Neural cell (in vitro differentiated cells): ENCODE measurements at regions not wholly inside any gene's neighbourhood (a gene's known extent, or its start where the extent isn't known, plus 50 kb on each side); places are given as distances from the start of the nearest gene placed in this dataset.

Experiments
- EP300 ChIP-seq: fragments of 450-650 bp; conservative IDR thresholded peaks from 2 replicates; pipeline ENCODE4 v1.6.1; 2014; ENCODE audit warnings: antibody characterized with exemption, mild to moderate bottlenecking, moderate library complexity; ENCODE audit not compliant: poor library complexity, severe bottlenecking
- EZH2 ChIP-seq: fragments of 200-600, 300-800 bp; shearing (Covaris generic), sonication (generic); IDR thresholded peaks from 2 replicates; pipeline ENCODE4 v1.6.1; 2014; ENCODE audit warnings: antibody characterized with exemption, low read length, borderline replicate concordance, mild to moderate bottlenecking; ENCODE audit not compliant: insufficient read depth, poor library complexity, severe bottlenecking
- POLR2AphosphoS5 ChIP-seq: IDR thresholded peaks from 2 replicates; pipeline ENCODE4 v1.6.1; 2012
- RAD21 ChIP-seq: fragments of 450-650 bp; conservative IDR thresholded peaks from 2 replicates; pipeline ENCODE4 v1.6.1; 2014; ENCODE audit warnings: antibody characterized with exemption, mild to moderate bottlenecking, moderate library complexity
- SMC3 ChIP-seq: fragments of 450-650 bp; conservative IDR thresholded peaks from 2 replicates; pipeline ENCODE4 v1.6.1; 2014; ENCODE audit warnings: antibody characterized with exemption, mild to moderate bottlenecking, moderate library complexity; ENCODE audit not compliant: poor library complexity
- TAF1 ChIP-seq: IDR thresholded peaks from 2 replicates; pipeline ENCODE4 v1.6.1; 2012; ENCODE audit warnings: low read depth
- TF ChIP-seq, protein P1 (sequence below): fragments of 450-650 bp; IDR thresholded peaks from 2 replicates; pipeline ENCODE4 v1.5.1; 2014; ENCODE audit warnings: antibody characterized with exemption, mild to moderate bottlenecking, moderate library complexity; ENCODE audit not compliant: poor library complexity, severe bottlenecking

- TF ChIP-seq, protein P1, sequence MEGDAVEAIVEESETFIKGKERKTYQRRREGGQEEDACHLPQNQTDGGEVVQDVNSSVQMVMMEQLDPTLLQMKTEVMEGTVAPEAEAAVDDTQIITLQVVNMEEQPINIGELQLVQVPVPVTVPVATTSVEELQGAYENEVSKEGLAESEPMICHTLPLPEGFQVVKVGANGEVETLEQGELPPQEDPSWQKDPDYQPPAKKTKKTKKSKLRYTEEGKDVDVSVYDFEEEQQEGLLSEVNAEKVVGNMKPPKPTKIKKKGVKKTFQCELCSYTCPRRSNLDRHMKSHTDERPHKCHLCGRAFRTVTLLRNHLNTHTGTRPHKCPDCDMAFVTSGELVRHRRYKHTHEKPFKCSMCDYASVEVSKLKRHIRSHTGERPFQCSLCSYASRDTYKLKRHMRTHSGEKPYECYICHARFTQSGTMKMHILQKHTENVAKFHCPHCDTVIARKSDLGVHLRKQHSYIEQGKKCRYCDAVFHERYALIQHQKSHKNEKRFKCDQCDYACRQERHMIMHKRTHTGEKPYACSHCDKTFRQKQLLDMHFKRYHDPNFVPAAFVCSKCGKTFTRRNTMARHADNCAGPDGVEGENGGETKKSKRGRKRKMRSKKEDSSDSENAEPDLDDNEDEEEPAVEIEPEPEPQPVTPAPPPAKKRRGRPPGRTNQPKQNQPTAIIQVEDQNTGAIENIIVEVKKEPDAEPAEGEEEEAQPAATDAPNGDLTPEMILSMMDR = no peak
- TF ChIP-seq RAD21 = no peak
- no peak for TF ChIP-seq POLR2AphosphoS5
- no peak for TF ChIP-seq TAF1
- no peak for TF ChIP-seq EP300
- no peak for TF ChIP-seq SMC3
- no peak for TF ChIP-seq EZH2
Observed at GRCh38 chr2:204299766-204300165, 245.5 kb upstream of the PARD3B start.
